ENCODE measurements at regions not wholly inside any gene's neighbourhood (a gene's known extent, or its start where the extent isn't known, plus 50 kb on each side); places are given as distances from the start of the nearest gene placed in this dataset.
"Not testable (repeated sequence)": the region's sequence is repeated elsewhere in the genome, so short reads cannot be mapped to it uniquely, and the experiment has no call there.

- no peak for DNase-seq (ENCODE audit: low read depth)
These were observed 366.1 kb upstream of the RPS23 start for GRCh38 chr5:82644229-82644628.

DNA sequence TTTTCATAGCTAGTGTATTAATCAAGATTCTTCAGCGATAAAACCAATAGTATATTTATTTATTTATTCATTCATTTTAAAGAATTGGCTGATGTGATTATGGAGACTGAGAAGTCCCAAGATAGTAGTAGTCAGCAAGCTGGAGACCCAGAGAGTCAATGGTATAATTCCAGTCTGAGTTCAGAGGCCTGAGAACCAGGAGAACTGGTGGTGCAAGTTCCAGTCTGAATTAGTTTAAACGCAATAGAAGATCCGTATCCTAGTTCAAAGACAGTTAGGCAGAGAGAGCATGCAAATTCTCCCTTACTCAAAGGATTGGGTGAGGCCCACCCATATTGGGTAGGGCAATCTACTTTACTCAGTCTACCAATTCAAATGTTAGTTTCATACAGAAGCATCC, 364.2 kb upstream of the RPS23 start:
- DNase-seq (ENCODE audit: low read depth): no peak

DNA sequence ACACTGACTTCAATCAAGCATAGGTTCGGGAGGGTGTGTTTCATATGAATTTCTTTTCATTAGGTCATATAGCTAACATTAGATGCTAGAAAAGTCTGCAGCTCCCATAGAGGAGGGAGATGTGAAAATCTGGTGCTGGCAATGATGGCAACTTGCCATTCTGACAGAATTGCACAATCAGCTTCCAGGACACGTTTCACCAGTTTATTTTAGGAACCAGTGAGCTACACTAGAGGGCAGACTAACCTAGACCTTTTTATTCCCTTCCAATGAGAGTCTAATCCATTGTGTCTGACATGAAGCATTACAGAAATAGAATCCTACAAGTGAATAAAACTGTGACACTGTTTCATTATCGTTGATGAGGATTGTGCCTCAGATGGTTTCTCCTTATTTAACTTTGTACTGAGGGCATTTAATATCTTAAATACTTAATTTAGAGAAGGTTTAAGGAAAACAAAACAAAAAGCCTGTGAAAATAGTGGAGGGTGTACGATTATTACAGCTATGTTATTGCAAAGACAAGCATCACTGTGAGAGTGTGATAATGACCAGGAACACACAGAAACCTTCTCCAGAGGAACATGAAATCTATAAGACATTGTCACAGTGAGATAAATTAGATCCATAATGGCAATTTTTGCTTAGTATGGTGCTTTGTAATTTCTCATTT, 363.3 kb upstream of the RPS23 start:
- DNase-seq (ENCODE audit: low read depth): peak; percentile 85

DNA sequence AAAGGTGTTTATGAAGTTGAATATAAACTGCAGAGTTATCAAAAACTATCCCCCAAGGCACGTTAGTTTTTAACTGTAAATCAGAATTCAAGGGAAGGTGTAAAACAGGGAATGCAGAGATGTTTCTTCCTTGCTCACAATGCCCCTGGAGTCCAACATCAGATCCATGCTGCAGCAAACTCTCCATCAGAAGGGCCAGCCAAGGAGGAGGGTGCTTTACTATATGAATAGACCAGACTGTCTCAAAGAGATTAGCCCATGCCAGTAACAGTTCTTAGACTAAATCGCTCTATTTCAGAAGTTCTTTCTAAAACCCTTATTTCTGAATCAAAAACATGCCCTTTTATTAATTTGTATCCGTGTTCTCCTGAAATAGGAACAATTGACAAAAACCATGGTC, 362.8 kb upstream of the RPS23 start:
- DNase-seq (ENCODE audit: low read depth): no peak

- DNase-seq (ENCODE audit: low read depth): peak; percentile 20
These were observed 361.4 kb upstream of the RPS23 start for GRCh38 chr5:82639393-82640144.

DNA sequence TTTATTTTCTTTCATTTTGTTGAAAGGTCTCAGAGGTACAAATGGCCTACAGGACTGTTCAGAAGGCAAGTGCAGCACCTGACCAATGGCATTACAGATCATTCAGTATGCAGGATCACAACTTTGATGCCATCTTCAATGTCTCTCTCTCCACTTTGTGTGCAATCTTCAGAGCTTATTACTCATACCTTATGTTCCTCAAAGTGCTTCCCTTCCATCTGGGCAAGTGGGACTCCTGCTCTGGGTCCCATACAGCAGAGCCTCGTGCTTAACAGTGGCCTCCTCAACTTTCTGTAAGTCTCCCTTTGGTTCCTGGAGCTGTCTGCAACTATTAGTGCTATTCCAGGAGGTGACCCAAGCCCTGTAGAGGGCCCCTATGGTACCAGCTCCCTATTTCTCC, 358.4 kb upstream of the RPS23 start:
- DNase-seq (ENCODE audit: low read depth): no peak

DNA sequence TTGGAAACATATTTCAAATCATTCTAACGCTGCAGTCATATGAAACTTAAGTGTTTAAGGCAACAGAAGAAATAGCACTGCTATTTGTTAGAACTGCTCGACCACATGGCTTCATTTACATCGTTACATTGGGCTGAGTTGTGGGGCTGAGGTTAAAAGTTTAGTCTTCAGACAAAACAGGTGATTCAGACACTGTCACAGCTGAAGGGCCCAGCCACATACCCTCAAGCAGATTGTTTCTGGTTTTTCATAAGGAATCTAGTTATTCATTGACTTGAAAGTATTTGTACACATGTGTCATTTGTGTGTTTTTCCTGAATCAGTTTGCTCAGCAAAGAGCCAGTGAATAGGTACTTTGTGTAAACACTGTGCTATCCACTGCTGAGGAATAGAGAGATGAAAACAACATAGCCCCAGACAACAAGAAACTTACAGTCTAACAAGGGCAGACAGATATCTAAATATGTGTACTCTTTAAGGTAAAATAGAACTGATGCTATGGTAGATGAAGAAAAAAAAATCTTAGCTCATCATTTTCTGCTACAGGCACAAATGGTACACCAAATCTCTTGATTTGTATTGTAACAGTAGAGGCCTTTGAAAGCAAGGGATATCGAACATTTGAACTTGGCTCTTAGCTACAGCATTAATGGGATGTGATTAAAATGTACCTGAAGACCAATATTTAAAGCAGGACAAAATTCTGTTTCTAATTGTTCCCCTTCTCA, 357.6 kb upstream of the RPS23 start:
- DNase-seq (ENCODE audit: low read depth): peak; percentile 87

DNA sequence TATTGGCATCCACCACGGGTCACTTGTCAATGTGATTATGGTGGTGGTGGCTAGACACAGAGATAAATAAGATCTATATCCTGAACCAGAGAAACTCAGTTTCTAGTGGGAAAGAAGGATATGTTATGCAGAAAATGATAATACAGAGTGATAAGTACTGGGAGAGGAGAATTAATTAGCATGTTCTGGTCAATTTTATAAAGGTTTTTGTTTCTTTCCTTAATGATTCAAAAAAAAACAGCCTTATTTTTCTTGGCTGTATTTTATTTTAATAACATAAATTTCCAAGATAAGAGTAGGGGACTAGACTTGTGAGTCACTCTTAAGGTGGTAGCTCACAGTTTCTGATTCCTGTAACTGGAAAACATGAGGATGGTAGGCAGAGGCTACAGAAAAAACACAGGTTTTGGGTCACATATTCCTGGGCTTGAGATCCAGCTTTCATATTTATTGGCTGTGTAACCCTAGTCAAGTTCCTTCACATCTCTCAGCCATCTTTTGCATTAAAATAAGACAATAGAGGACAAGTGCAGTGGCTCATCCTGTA, 350.3 kb upstream of the RPS23 start:
- DNase-seq (ENCODE audit: low read depth): peak; percentile 35

DNA sequence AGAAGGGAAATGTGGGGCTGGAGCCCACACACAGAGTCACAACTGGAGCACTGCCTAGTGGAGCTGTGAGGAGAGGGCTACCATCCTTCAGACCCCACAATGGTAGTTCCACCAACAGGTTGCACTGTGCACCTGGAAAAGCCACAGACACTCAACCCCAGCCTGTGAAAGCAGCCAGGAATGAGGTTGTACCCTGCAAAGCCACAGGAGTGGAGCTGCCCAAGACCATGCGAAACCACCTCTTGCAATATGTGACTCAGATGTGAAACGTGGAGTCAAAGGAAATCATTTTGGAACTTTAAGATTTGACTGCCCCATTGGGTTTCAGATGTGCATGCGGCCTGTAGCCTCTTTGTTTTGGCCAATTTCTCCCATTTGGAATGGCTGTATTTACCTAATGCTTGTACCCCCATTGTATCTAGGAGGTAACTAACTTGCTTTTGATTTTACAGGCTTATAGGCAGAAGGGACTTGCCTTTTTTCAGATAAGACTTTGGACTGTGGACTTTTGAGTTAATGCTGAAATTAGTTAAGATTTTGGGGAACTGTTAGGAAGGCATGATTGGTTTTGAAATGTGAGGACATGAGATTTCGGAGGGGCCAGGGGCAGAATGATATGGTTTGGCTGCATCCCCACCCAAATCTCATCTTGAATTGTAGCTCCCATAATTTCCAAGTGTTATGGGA, 348.9 kb upstream of the RPS23 start:
- DNase-seq (ENCODE audit: low read depth): not testable (repeated sequence)

- DNase-seq (ENCODE audit: low read depth): not testable (repeated sequence)
These were observed 347.9 kb upstream of the RPS23 start for GRCh38 chr5:82626012-82626411.

- no peak for DNase-seq (ENCODE audit: low read depth)
These were observed 345.9 kb upstream of the RPS23 start for GRCh38 chr5:82624062-82624461.

- no peak for DNase-seq (ENCODE audit: low read depth)
These were observed 344.8 kb upstream of the RPS23 start for GRCh38 chr5:82622711-82623514.

DNA sequence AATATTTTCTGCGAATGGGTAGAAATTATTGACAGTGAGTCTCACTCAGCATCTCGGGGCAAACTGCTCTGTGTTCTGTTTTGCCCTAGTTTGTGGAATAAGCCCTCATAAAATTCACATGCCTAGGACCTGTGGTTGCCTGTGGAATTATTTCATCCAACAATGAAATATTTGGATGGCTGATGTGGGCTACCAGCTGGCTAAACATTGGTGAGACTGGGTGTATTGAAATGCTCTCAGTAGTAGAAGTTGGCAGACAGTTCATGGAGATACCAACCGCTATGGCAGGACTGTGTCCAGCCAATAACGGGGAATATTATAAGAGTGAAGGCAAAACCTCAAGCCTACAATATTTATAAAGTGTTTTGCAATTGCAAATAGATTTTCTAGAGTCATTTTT, 344.1 kb upstream of the RPS23 start:
- DNase-seq (ENCODE audit: low read depth): no peak

- DNase-seq (ENCODE audit: low read depth): peak; percentile 23
These were observed 342.9 kb upstream of the RPS23 start for GRCh38 chr5:82620957-82621600.

DNA sequence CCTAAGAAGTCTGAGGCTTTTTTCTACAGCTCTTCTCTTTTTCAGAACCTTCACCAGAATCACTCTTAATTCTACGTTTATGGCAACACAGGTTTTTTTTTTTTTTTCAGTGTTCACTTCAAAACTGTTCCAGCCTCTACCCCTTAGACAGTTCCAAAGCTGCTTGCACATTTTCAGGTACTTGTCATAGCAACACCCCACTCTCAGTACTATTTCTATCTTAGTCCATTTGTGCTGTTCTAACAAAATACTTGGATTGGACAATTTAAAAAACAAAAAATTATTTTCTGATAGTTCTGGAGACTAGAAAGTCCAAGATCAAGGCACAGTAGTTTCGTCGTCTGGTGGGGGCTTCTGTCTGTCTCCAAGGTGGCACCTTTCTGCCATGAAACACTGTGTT, 340.9 kb upstream of the RPS23 start:
- DNase-seq (ENCODE audit: low read depth): no peak

GRCh38 chr5:82614706-82615105, 336.6 kb upstream of the RPS23 start:
- no peak for DNase-seq (ENCODE audit: low read depth)

GRCh38 chr5:82613891-82614290, 335.7 kb upstream of the RPS23 start:
- peak; percentile 23 for DNase-seq (ENCODE audit: low read depth)

DNA sequence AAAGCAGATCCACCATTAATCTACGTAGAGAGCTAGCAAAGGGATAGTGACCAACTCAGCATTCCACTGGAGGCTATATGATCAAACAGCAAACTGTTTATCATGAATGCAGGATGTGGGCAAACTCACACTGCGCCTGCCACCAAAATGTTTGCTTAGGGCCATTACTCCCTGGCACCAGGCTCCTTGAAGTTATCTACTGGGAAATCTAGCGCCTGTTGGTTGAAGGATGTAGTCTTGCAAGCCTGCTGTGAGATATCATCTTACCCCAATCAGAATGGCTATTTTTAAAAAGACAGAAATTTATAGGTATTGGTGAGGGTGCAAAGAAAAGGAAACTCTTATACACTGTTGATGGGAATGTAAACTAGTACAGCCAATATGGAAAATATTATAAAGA, 332.5 kb upstream of the RPS23 start:
- DNase-seq (ENCODE audit: low read depth): no peak

- DNase-seq (ENCODE audit: low read depth): no peak
These were observed 327.4 kb upstream of the RPS23 start for GRCh38 chr5:82605441-82605973.

All from iris pigment epithelial cell (primary cell).